Transverse colon (tissue), 3 donors: ENCODE measurements at regions not wholly inside any gene's neighbourhood (a gene's known extent, or its start where the extent isn't known, plus 50 kb on each side); places are given as distances from the start of the nearest gene placed in this dataset.

ENCODE experiments used
- POLR2A ChIP-seq: fragments of 450-650 bp; IDR thresholded peaks from one replicate; pipeline ENCODE4 v1.6.1; 2016; ENCODE audit warnings: antibody characterized with exemption, mild to moderate bottlenecking, moderate library complexity
- TF ChIP-seq, protein P1 (sequence below), 5 experiments: fragments of 200-600 bp in 3 of 5; fragments of 450-650 bp in 2 of 5; sonication (generic) in 3 of 5; IDR thresholded peaks; 1 replicate in 2 of 5; 2 replicates in 3 of 5; pipeline ENCODE4 v1.5.1; 2016 to 2017; ENCODE audit warnings: antibody characterized with exemption in 5 of 5, inconsistent platforms in 3 of 5, mild to moderate bottlenecking in 2 of 5, moderate library complexity in 1 of 5

DNA sequence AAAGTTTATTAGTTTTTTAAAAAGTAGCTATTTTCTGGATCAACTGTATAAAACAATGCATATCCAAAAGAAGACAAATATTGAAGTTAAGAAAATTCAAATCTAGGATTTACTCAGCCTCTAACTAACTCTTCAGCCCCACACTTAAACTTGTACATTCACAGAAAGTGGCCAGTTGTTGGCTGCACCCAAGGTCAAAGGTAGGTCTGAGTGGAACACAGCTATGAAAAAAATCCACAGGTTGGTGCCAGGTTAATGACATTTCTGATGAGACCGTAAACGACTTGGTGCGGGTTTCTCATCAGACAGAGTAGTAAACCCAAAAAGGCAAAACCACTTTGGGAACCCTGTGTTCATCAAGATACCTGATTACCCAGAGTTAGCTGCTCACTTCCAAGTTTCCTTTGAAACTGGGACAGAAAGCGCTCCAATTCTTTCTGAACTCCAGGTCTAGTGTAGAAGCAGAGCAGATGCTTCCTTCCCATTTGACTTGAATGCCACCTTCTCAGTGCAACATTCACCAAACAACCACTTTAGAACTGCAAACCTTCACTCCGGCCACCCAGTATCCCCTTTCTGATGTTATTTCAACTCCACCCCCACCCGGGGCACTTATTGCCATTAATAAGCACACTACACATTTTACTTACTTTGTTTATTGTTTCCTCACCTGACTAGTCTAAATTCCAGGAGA lies 208.3 kb upstream of the STARD13 start:
- TF ChIP-seq POLR2A, result no peak
- TF ChIP-seq, protein P1, sequence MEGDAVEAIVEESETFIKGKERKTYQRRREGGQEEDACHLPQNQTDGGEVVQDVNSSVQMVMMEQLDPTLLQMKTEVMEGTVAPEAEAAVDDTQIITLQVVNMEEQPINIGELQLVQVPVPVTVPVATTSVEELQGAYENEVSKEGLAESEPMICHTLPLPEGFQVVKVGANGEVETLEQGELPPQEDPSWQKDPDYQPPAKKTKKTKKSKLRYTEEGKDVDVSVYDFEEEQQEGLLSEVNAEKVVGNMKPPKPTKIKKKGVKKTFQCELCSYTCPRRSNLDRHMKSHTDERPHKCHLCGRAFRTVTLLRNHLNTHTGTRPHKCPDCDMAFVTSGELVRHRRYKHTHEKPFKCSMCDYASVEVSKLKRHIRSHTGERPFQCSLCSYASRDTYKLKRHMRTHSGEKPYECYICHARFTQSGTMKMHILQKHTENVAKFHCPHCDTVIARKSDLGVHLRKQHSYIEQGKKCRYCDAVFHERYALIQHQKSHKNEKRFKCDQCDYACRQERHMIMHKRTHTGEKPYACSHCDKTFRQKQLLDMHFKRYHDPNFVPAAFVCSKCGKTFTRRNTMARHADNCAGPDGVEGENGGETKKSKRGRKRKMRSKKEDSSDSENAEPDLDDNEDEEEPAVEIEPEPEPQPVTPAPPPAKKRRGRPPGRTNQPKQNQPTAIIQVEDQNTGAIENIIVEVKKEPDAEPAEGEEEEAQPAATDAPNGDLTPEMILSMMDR (IDR thresholded peaks at IDR 0.05), result no peak
